WTC11 (cell line): ENCODE measurements at regions not wholly inside any gene's neighbourhood (a gene's known extent, or its start where the extent isn't known, plus 50 kb on each side); places are given as distances from the start of the nearest gene placed in this dataset.

Source experiments
- ATAC-seq: fragments of 200-7000 bp; cut with Tn5 transposase; 2 replicates; pipeline ENCODE4 v1.10.0; 2021; ENCODE audit warnings: mild to moderate bottlenecking, moderate library complexity
- CTCF ChIA-PET: fragments of 300-600 bp; sonication (Branson Sonifier 250); formaldehyde crosslinking; loops from one replicate; lab custom pipeline; 2021; ENCODE audit warnings: antibody characterized with exemption; lab: Charles Lee
- POLR2A ChIA-PET: fragments of 350-600 bp; sonication (Branson Sonifier 250); formaldehyde crosslinking; loops from one replicate; lab custom pipeline; 2021; ENCODE audit warnings: antibody characterized with exemption; lab: Charles Lee
- DNase-seq: peaks from one replicate; pipeline ENCODE4 v3.0.0; 2021; ENCODE audit warnings: low spot score
- H3K27ac Mint-ChIP-seq: 2 replicates; pipeline ENCODE4 v1.8.0; 2021; ENCODE audit warnings: mixed read lengths
- H3K27me3 Mint-ChIP-seq: 2 replicates; pipeline ENCODE4 v1.8.0; 2021; ENCODE audit warnings: low read depth, mild to moderate bottlenecking, moderate library complexity, mixed read lengths
- H3K36me3 Mint-ChIP-seq: 2 replicates; pipeline ENCODE4 v1.8.0; 2021; ENCODE audit warnings: mixed read lengths
- H3K4me1 Mint-ChIP-seq: 2 replicates; pipeline ENCODE4 v1.8.0; 2022; ENCODE audit warnings: mixed read lengths
- H3K4me3 Mint-ChIP-seq: 2 replicates; pipeline ENCODE4 v1.8.0; 2021; ENCODE audit warnings: mild to moderate bottlenecking, moderate library complexity, mixed read lengths
- H3K9me3 Mint-ChIP-seq: 2 replicates; pipeline ENCODE4 v1.8.0; 2021; ENCODE audit warnings: mixed read lengths
- CTCF ChIP-seq: fragments of 200-600 bp; IDR thresholded peaks from 2 replicates; pipeline ENCODE4 v1.8.0; 2022; ENCODE audit warnings: antibody characterized with exemption
- ETV6 ChIP-seq: sonication (generic); formaldehyde crosslinking; IDR thresholded peaks from 2 replicates; pipeline ENCODE4 v1.8.1; 2022; ENCODE audit warnings: mild to moderate bottlenecking, missing genetic modification reagents
- FOXJ3 ChIP-seq: sonication (generic); formaldehyde crosslinking; IDR thresholded peaks from 2 replicates; pipeline ENCODE4 v1.9.0; 2021; ENCODE audit warnings: missing genetic modification reagents, mild to moderate bottlenecking, borderline replicate concordance
- GABPB1 ChIP-seq: sonication (generic); formaldehyde crosslinking; IDR thresholded peaks from 2 replicates; pipeline ENCODE4 v1.8.1; 2023; ENCODE audit warnings: mild to moderate bottlenecking, missing genetic modification reagents
- GTF2I ChIP-seq: fragments of 250-450 bp; sonication (Bioruptor Pico); conservative IDR thresholded peaks from 2 replicates; pipeline ENCODE4 v1.4.0; 2021; ENCODE audit warnings: mild to moderate bottlenecking
- HMGA2 ChIP-seq: fragments of 250-450 bp; sonication (Bioruptor Pico); IDR thresholded peaks from 2 replicates; pipeline ENCODE4 v1.4.0; 2021; ENCODE audit warnings: mild to moderate bottlenecking, moderate library complexity
- JAZF1 ChIP-seq: fragments of 250-450 bp; sonication (Bioruptor Pico); IDR thresholded peaks from 2 replicates; pipeline ENCODE4 v1.9.0; 2021; ENCODE audit warnings: moderate library complexity, mild to moderate bottlenecking, inconsistent platforms
- JUN ChIP-seq: sonication (generic); formaldehyde crosslinking; IDR thresholded peaks from 2 replicates; pipeline ENCODE4 v1.8.0; 2023; ENCODE audit warnings: mild to moderate bottlenecking, missing genetic modification reagents
- KAT7 ChIP-seq: sonication (generic); formaldehyde crosslinking; IDR thresholded peaks from 2 replicates; pipeline ENCODE4 v1.8.1; 2023; ENCODE audit warnings: missing genetic modification reagents, mild to moderate bottlenecking, borderline replicate concordance
- MYBL2 ChIP-seq: sonication (generic); formaldehyde crosslinking; IDR thresholded peaks from 2 replicates; pipeline ENCODE4 v1.8.1; 2023; ENCODE audit warnings: mild to moderate bottlenecking, moderate library complexity, missing genetic modification reagents
- PRDM15 ChIP-seq: sonication (generic); formaldehyde crosslinking; IDR thresholded peaks from 2 replicates; pipeline ENCODE4 v1.8.0; 2022; ENCODE audit warnings: missing genetic modification reagents
- RELA ChIP-seq: sonication (generic); formaldehyde crosslinking; IDR thresholded peaks from 2 replicates; pipeline ENCODE4 v1.8.1; 2022; ENCODE audit warnings: missing genetic modification reagents, mild to moderate bottlenecking, borderline replicate concordance
- RORB ChIP-seq: fragments of 250-450 bp; sonication (Bioruptor Pico); IDR thresholded peaks from 2 replicates; pipeline ENCODE4 v1.9.0; 2021; ENCODE audit warnings: mild to moderate bottlenecking
- SMAD3 ChIP-seq: sonication (generic); formaldehyde crosslinking; IDR thresholded peaks from 2 replicates; pipeline ENCODE4 v1.8.0; 2022; ENCODE audit warnings: missing genetic modification reagents, mild to moderate bottlenecking, borderline replicate concordance
- SMAD4 ChIP-seq: sonication (generic); formaldehyde crosslinking; IDR thresholded peaks from 2 replicates; pipeline ENCODE4 v1.8.0; 2022; ENCODE audit warnings: mild to moderate bottlenecking, missing genetic modification reagents
- SOX15 ChIP-seq: fragments of 250-450 bp; sonication (Bioruptor Pico); IDR thresholded peaks from 2 replicates; pipeline ENCODE4 v1.9.0; 2021; ENCODE audit warnings: mild to moderate bottlenecking
- STAT6 ChIP-seq: sonication (generic); formaldehyde crosslinking; conservative IDR thresholded peaks from 2 replicates; pipeline ENCODE4 v1.8.1; 2023; ENCODE audit warnings: mild to moderate bottlenecking, low read depth, missing genetic modification reagents, moderate library complexity
- TEAD4 ChIP-seq: sonication (generic); formaldehyde crosslinking; IDR thresholded peaks from 2 replicates; pipeline ENCODE4 v1.8.0; 2022; ENCODE audit warnings: mild to moderate bottlenecking, missing genetic modification reagents
- ZMAT4 ChIP-seq: fragments of 250-450 bp; sonication (Bioruptor Pico); IDR thresholded peaks from 2 replicates; pipeline ENCODE4 v1.9.0; 2021; ENCODE audit warnings: mild to moderate bottlenecking
- ZNF138 ChIP-seq: sonication (generic); formaldehyde crosslinking; conservative IDR thresholded peaks from 2 replicates; pipeline ENCODE4 v1.8.1; 2022; ENCODE audit warnings: mild to moderate bottlenecking, moderate library complexity, missing genetic modification reagents
- ZNF317 ChIP-seq: sonication (generic); formaldehyde crosslinking; IDR thresholded peaks from 2 replicates; pipeline ENCODE4 v1.8.1; 2023; ENCODE audit warnings: low read depth, mild to moderate bottlenecking, moderate library complexity, missing genetic modification reagents, borderline replicate concordance
- TF ChIP-seq, protein P1 (sequence below): sonication (generic); formaldehyde crosslinking; conservative IDR thresholded peaks from 2 replicates; pipeline ENCODE4 v1.8.1; 2022; ENCODE audit warnings: mild to moderate bottlenecking, missing genetic modification reagents
- TF ChIP-seq, protein P2 (sequence below): sonication (generic); formaldehyde crosslinking; IDR thresholded peaks from 2 replicates; pipeline ENCODE4 v1.8.0; 2023; ENCODE audit warnings: missing genetic modification reagents
- TF ChIP-seq, protein P3 (sequence below): sonication (generic); formaldehyde crosslinking; IDR thresholded peaks from 2 replicates; pipeline ENCODE4 v1.8.1; 2022; ENCODE audit warnings: mild to moderate bottlenecking, moderate library complexity, missing genetic modification reagents

DNA sequence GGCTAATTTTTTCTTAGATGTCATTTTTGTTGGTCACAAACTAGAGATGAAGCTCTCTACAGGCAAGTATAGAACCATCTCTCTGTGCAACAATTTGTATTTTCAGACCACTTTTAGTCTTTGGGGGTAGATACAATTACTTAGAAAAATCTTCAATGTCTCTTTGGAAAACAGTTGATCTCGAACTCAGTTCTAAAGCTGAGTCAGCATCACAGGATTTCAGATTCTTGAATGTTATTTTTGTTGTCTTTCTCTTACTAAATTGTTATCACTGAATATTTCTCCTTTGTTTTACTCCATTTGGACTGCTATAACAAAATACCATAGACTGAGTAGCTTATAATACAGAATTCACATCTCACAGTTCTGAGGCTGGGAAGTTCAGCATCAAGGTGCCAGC, 1557.0 kb downstream of the SI start:
- no peak for TF ChIP-seq JUN
- H3K4me1 Mint-ChIP-seq: peaks cover 9% of the 10 kb centered on the region; the same call in 1 of the 2 replicates
- H3K9me3 Mint-ChIP-seq: no peaks in the 10 kb centered on the region
- no peaks in the 10 kb centered on the region for H3K27me3 Mint-ChIP-seq
- no peak overlapping the region for H3K27ac Mint-ChIP-seq
- DNase-seq (no peak), ATAC-seq (no peak)
- ChIA-PET CTCF (no interaction called here), POLR2A (no interaction called here)
- no peaks in the 10 kb centered on the region for H3K36me3 Mint-ChIP-seq
- no peak overlapping the region for H3K4me3 Mint-ChIP-seq

DNA sequence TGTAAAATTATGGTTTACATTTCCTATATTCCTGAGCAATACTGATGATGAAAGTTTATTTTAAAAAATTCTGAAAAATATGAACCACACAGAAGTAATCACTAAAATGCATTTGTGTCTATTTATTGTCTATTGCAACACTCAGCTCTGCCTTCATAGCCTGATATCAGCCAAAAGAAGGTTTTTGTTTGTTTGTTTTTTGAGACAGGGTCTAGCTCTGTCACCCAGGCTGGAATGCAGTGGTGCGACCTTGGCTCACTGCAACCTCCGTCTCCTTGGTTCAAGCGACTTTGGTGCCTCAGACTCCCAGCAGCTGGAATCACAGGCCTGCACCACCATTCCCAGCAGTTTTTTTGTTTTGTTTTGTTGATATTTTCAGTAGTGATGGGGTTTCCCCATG, 1560.2 kb downstream of the SI start:
- ATAC-seq (no peak), DNase-seq (no peak)
- Mint-ChIP-seq H3K27ac (no peak overlapping the region), H3K27me3 (no peaks in the 10 kb centered on the region), H3K4me1 (0 out of 2 replicates have a peak, but pooled peaks cover 2% of the 10 kb centered on the region), H3K36me3 (no peaks in the 10 kb centered on the region)
- POLR2A ChIA-PET: no interaction called here
- TF ChIP-seq SOX15 (CRISPR knock-in tag) (no peak), RORB (CRISPR knock-in tag) (no peak), ZNF138 (no peak), SMAD3 (no peak), GTF2I (no peak), ZNF317 (no peak), FOXJ3 (no peak), JAZF1 (CRISPR knock-in tag) (no peak), ZMAT4 (CRISPR knock-in tag) (no peak), JUN (no peak), ETV6 (no peak), TEAD4 (CRISPR knock-in tag) (no peak), CTCF (no peak), GABPB1 (CRISPR knock-in tag) (no peak), HMGA2 (no peak)
- TF ChIP-seq, protein P1, sequence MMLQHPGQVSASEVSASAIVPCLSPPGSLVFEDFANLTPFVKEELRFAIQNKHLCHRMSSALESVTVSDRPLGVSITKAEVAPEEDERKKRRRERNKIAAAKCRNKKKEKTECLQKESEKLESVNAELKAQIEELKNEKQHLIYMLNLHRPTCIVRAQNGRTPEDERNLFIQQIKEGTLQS (CRISPR knock-in tag): no peak
- TF ChIP-seq, protein P2, sequence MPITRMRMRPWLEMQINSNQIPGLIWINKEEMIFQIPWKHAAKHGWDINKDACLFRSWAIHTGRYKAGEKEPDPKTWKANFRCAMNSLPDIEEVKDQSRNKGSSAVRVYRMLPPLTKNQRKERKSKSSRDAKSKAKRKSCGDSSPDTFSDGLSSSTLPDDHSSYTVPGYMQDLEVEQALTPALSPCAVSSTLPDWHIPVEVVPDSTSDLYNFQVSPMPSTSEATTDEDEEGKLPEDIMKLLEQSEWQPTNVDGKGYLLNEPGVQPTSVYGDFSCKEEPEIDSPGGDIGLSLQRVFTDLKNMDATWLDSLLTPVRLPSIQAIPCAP: no peak
- TF ChIP-seq, protein P3, sequence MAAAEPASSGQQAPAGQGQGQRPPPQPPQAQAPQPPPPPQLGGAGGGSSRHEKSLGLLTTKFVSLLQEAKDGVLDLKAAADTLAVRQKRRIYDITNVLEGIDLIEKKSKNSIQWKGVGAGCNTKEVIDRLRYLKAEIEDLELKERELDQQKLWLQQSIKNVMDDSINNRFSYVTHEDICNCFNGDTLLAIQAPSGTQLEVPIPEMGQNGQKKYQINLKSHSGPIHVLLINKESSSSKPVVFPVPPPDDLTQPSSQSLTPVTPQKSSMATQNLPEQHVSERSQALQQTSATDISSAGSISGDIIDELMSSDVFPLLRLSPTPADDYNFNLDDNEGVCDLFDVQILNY (CRISPR knock-in tag): no peak
- TF ChIP-seq, all 79 proteins: peak for 0
- CTCF ChIA-PET: no interaction called here
- Mint-ChIP-seq H3K9me3 (no peaks in the 10 kb centered on the region), H3K4me3 (no peak overlapping the region)

DNA sequence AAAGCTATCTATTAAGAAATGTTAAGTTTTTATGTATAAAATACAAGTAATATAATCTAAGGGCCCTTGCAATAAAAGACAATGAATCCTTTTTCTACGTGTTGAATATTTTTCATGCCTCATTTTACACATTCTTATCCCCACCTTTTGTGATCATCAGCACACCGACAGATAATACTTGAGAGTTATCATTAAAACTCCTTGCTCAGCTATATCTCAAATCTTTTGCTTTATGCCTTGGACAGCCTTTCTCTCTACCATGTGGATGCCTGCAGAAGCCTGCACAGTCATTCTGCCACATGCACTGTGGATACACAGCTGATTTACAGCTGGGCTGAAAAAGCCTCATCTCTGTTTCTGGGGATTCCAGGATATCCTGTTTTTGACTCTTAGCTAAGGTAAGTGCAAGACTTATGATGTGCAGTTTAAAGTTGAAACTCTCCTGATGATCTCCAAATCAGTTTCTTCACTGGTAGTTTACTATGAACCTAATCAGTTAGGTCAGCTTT, 1565.1 kb downstream of the SI start:
- H3K9me3 Mint-ChIP-seq: no peaks in the 10 kb centered on the region
- ChIA-PET POLR2A (no interaction called here), CTCF (no interaction called here)
- H3K36me3 Mint-ChIP-seq: no peaks in the 10 kb centered on the region
- DNase-seq (no peak), ATAC-seq (no peak)
- H3K27ac Mint-ChIP-seq: no peak overlapping the region
- no peaks in the 10 kb centered on the region for H3K4me1 Mint-ChIP-seq
- no peaks in the 10 kb centered on the region for H3K27me3 Mint-ChIP-seq
- no peak overlapping the region for H3K4me3 Mint-ChIP-seq
- TF ChIP-seq SMAD4 (CRISPR knock-in tag) (no peak), ZNF138 (no peak), RELA (CRISPR knock-in tag) (no peak), STAT6 (CRISPR knock-in tag) (no peak), ZNF317 (no peak), MYBL2 (no peak), KAT7 (CRISPR knock-in tag) (no peak), PRDM15 (no peak)
- TF ChIP-seq, protein P1 (CRISPR knock-in tag): no peak
